HepG2 (cell line): ENCODE measurements at regions not wholly inside any gene's neighbourhood (a gene's known extent, or its start where the extent isn't known, plus 50 kb on each side); places are given as distances from the start of the nearest gene placed in this dataset.

Source experiments
- CEBPB ChIP-seq: IDR thresholded peaks from 2 replicates; pipeline ENCODE4 v1.6.1; 2011; ENCODE audit warnings: low read depth, low read length, improper control_type of control experiment, borderline replicate concordance
- CTCF ChIP-seq: sonication (generic); formaldehyde crosslinking; IDR thresholded peaks from 2 replicates; pipeline ENCODE4 v1.5.0; 2020; ENCODE audit warnings: mild to moderate bottlenecking, missing genetic modification reagents, moderate library complexity
- EP300 ChIP-seq, 3 experiments: sonication (generic) in 1 of 3; formaldehyde crosslinking in 1 of 3; IDR thresholded peaks; 2 replicates each; pipeline versions ENCODE4 v1.5.1 to v1.6.1; 2011 to 2020; ENCODE audit warnings: low read depth in 2 of 3, low read length in 2 of 3, borderline replicate concordance in 1 of 3, improper control_type of control experiment in 1 of 3, mild to moderate bottlenecking in 1 of 3, missing genetic modification reagents in 1 of 3, moderate library complexity in 1 of 3
- FOXP4 ChIP-seq: sonication (generic); formaldehyde crosslinking; IDR thresholded peaks from 2 replicates; pipeline ENCODE4 v1.4.0; 2020; ENCODE audit warnings: missing genetic modification reagents
- IRF2 ChIP-seq: IDR thresholded peaks from 2 replicates; pipeline ENCODE4 v1.6.1; 2018; ENCODE audit warnings: missing genetic modification reagents, missing compliant biosample characterization
- NFE2L2 ChIP-seq: fragments of 150-350 bp; IDR thresholded peaks from 2 replicates; pipeline ENCODE4 v1.6.1; 2014; ENCODE audit warnings: low read length
- NPAS2 ChIP-seq: sonication (generic); formaldehyde crosslinking; IDR thresholded peaks from 2 replicates; pipeline ENCODE4 v1.8.0; 2022; ENCODE audit warnings: mild to moderate bottlenecking, missing genetic modification reagents, borderline replicate concordance
- TCF7 ChIP-seq: sonication (generic); IDR thresholded peaks from 2 replicates; pipeline ENCODE4 v1.6.1; 2016; ENCODE audit warnings: antibody characterized with exemption, low read depth
- ZNF142 ChIP-seq: sonication (generic); formaldehyde crosslinking; IDR thresholded peaks from 2 replicates; pipeline ENCODE4 v1.4.0; 2020; ENCODE audit warnings: missing genetic modification reagents
- ZNF740 ChIP-seq: sonication (generic); formaldehyde crosslinking; IDR thresholded peaks from 2 replicates; pipeline ENCODE4 v1.4.0; 2020; ENCODE audit warnings: missing genetic modification reagents

- TF ChIP-seq EP300 (IDR thresholded peaks at IDR 0.05; ENCODE audit: low read depth in 2 of 2, low read length in 2 of 2), result no peak
- no peak for TF ChIP-seq EP300 (CRISPR knock-in tag; IDR thresholded peaks at IDR 0.05; ENCODE audit: borderline replicate concordance)
- TF ChIP-seq CEBPB, result no peak
- no peak for TF ChIP-seq ZNF142 (CRISPR knock-in tag)
- TF ChIP-seq NPAS2, result no peak
- no peak for TF ChIP-seq NFE2L2
- no peak for TF ChIP-seq IRF2 (CRISPR knock-in tag)
- no peak for TF ChIP-seq ZNF740 (CRISPR knock-in tag)
- no peak for TF ChIP-seq CTCF
- TF ChIP-seq FOXP4 (CRISPR knock-in tag), result no peak
- no peak for TF ChIP-seq TCF7
These were observed 79.7 kb upstream of the MAP10 start for GRCh38 chr1:232725305-232726047.
